Colonic mucosa (tissue), 4 donors: ENCODE measurements at regions not wholly inside any gene's neighbourhood (a gene's known extent, or its start where the extent isn't known, plus 50 kb on each side); places are given as distances from the start of the nearest gene placed in this dataset.

ENCODE experiments used
- DNase-seq: peaks from one replicate; pipeline ENCODE4 v3.0.0-alpha.2; 2020
- H3K27ac ChIP-seq: fragments of 200-600 bp; one replicate; pipeline ENCODE4 v1.8.0; 2021
- H3K27me3 ChIP-seq: fragments of 200-600 bp; one replicate; pipeline ENCODE4 v1.8.0; 2021
- H3K36me3 ChIP-seq: fragments of 200-600 bp; one replicate; pipeline ENCODE4 v1.8.0; 2021
- H3K4me1 ChIP-seq: fragments of 200-600 bp; one replicate; pipeline ENCODE4 v1.8.0; 2021; ENCODE audit warnings: mild to moderate bottlenecking
- H3K4me3 ChIP-seq: fragments of 200-600 bp; one replicate; pipeline ENCODE4 v1.8.0; 2021
- H3K9ac ChIP-seq, 2 donors: one replicate each; pipeline ENCODE4 v1.7.0; 2013; ENCODE audit warnings: control low read depth in 2 of 2, low read depth in 2 of 2, low read length in 2 of 2
- H3K9me3 ChIP-seq: fragments of 200-600 bp; one replicate; pipeline ENCODE4 v1.8.0; 2021
- CTCF ChIP-seq: fragments of 200-600 bp; IDR thresholded peaks from one replicate; pipeline ENCODE4 v1.8.0; 2022; ENCODE audit warnings: antibody characterized with exemption, mild to moderate bottlenecking
- intact Hi-C: fragments of 100-400 bp; cut with DNase I; formaldehyde crosslinking; loops from one replicate; pipeline ENCODE4 v1.14.1; 2022
- donor health status: healthy.
- donor health status: DM: no; HTN: no; CAD: no.
- donor health status: DM: no; HTN: no; CAD: no.

DNA sequence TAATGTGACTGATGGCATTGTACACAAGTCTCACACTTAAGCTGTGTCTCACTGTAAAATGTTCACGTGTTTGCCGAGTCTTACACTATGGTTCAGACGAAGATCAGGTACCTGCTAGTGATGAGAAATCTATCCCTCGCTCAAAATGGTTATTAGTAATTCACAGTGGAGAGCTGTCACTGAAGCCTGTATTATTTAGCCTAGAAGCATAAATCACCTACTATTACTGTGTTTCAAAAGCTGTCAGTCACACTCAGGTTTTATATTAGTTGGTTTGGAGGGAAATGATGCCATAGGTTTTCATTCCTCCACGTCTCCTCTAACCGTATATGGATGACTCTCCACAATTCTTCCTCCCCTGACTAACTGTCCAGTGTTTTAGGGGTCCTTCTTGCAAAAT is 292.4 kb upstream of the ZEB2 start:
- no peaks in the 10 kb centered on the region for H3K9me3 ChIP-seq
- no peak for TF ChIP-seq CTCF
- H3K36me3 ChIP-seq = no peaks in the 10 kb centered on the region

DNA sequence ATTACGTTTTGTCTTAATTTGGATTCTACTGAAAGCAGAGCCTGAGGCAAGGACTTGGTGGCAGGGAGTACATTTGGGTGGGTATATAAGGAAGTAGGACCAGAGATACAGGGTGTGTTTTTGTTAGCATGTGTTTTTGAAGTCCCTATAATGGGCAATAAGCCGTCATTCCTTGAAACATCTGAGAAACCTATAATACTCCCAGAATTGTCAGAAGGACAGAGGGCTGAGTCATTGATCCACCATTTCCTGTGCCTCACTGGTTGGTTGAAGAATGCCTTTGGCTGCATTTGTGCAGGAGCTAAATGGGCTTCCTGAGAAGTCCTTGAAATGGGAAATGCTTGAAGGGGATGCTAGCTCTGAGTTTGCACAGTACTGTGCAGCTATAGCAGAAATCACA is 281.8 kb upstream of the ZEB2 start:
- Histone ChIP-seq H3K36me3 (no peaks in the 10 kb centered on the region), H3K27ac (no peak overlapping the region), H3K9ac (no peak overlapping the region), H3K9me3 (no peaks in the 10 kb centered on the region), H3K4me1 (no peaks in the 10 kb centered on the region), H3K27me3 (no peaks in the 10 kb centered on the region), H3K4me3 (no peak overlapping the region)
- intact Hi-C loops = no loop called here
- no peak for TF ChIP-seq CTCF
- no peak for DNase-seq

More for the DNA sequence above, 292.4 kb upstream of the ZEB2 start:
- intact Hi-C loops = no loop called here
- no peak overlapping the region for H3K4me3 ChIP-seq
- no peak overlapping the region for H3K27ac ChIP-seq
- H3K9ac ChIP-seq = no peak overlapping the region
- H3K27me3 ChIP-seq = no peaks in the 10 kb centered on the region
- no peaks in the 10 kb centered on the region for H3K4me1 ChIP-seq
- no peak for DNase-seq

DNA sequence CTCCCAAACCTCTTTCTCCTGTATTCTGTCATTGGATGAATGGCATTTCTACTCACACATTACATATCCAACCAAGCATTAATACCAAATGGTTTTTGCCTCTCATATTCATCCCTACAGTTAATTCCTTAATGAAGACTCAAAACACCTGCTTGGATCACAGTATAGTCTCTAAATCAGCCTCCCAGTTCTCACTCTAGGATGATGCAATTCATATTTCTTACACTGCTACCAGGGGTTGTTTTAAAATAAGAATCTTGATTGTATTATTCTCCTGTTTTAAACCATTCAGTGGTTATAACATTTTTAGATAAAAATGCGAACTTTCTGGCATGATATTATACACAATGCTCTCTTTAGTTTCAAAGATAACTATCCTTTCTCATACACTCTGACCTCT is 281.4 kb upstream of the ZEB2 start:
- Histone ChIP-seq H3K4me3 (no peak overlapping the region), H3K36me3 (no peaks in the 10 kb centered on the region), H3K9ac (no peak overlapping the region), H3K4me1 (no peaks in the 10 kb centered on the region), H3K27me3 (no peaks in the 10 kb centered on the region), H3K9me3 (no peaks in the 10 kb centered on the region), H3K27ac (no peak overlapping the region)
- intact Hi-C loops = no loop called here
- TF ChIP-seq CTCF = no peak
- no peak for DNase-seq

- no peak overlapping the region for H3K4me3 ChIP-seq
- no peak overlapping the region for H3K27ac ChIP-seq
- no peak for DNase-seq
- H3K9me3 ChIP-seq = no peaks in the 10 kb centered on the region
- no peaks in the 10 kb centered on the region for H3K27me3 ChIP-seq
- intact Hi-C loops = no loop called here
- no peaks in the 10 kb centered on the region for H3K36me3 ChIP-seq
- TF ChIP-seq CTCF = no peak
- H3K4me1 ChIP-seq = no peaks in the 10 kb centered on the region
- no peak overlapping the region for H3K9ac ChIP-seq
Measured at GRCh38 chr2:144798989-144799388, 279.1 kb upstream of the ZEB2 start.

DNA sequence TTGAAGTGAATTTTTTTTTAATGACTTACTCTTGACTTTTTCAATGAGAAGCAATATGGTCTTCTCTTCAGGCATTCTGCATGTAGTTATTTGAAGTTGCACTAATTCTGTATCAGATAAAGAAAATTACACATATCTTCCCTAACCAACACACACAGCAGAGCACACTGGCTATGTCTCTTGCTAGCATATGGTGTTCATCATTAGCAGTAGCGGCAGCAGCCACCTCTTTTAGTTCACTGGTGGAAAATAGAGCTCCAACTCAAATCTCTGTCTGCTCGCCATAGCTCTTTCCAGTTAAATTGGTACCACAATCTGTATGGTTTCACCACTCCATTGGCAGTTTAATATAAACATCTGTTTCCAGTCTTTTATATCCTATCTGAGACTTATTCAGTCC is 278.1 kb upstream of the ZEB2 start:
- intact Hi-C loops = no loop called here
- Histone ChIP-seq H3K27me3 (no peaks in the 10 kb centered on the region), H3K4me1 (no peaks in the 10 kb centered on the region), H3K27ac (no peak overlapping the region), H3K9ac (no peak overlapping the region), H3K9me3 (no peaks in the 10 kb centered on the region), H3K4me3 (no peak overlapping the region), H3K36me3 (no peaks in the 10 kb centered on the region)
- DNase-seq = no peak
- no peak for TF ChIP-seq CTCF

DNA sequence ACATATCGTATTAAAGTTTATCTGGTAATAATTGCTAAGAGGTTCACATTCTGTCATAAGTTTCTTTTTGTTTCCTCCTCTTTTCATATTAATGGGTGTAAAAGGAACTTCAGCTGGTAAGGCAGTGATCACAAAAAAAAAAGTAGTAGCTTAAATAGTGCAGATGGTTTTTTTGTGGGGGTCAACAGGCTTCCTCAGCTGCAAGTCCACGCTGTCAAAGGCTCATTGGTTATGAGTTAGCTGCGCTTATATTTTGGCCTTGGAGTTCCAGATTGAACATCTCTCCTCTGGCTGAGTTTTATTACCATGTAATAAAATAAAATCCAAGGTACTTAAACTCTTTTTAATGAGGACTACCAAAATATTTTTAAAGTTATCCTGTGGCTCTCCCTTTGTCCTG is 277.0 kb upstream of the ZEB2 start:
- Histone ChIP-seq H3K36me3 (no peaks in the 10 kb centered on the region), H3K9me3 (no peaks in the 10 kb centered on the region), H3K4me1 (no peaks in the 10 kb centered on the region), H3K9ac (no peak overlapping the region), H3K4me3 (no peak overlapping the region), H3K27ac (no peak overlapping the region), H3K27me3 (no peaks in the 10 kb centered on the region)
- TF ChIP-seq CTCF = no peak
- DNase-seq = no peak
- intact Hi-C loops = no loop called here
